SK-N-SH (cell line): ENCODE measurements at regions not wholly inside any gene's neighbourhood (a gene's known extent, or its start where the extent isn't known, plus 50 kb on each side); places are given as distances from the start of the nearest gene placed in this dataset.

ENCODE experiments used
- CTCF ChIA-PET: fragments of 300-600, 350-600 bp; formaldehyde crosslinking; extraction: SDS; loops from one replicate; lab custom pipeline; 2021; lab: Yijun Ruan, JAX
- POLR2A ChIA-PET: fragments of 350-600 bp; sonication (Branson Sonifier 250); formaldehyde crosslinking; extraction: SDS; loops from one replicate; lab custom pipeline; 2020; ENCODE audit warnings: antibody characterized with exemption, inconsistent platforms; lab: Yijun Ruan, JAX
- DNase-seq: peaks from one replicate; pipeline ENCODE4 v3.0.0; 2012
- H2AFZ ChIP-seq: fragments of 200-600 bp; sonication (generic); 2 replicates; pipeline ENCODE4 v1.8.1; 2016; ENCODE audit warnings: antibody characterized with exemption, mild to moderate bottlenecking, low read depth
- H3F3A ChIP-seq: fragments of 200-600 bp; sonication (generic); replicated peaks from 2 replicates; pipeline ENCODE3; 2016; ENCODE audit warnings: antibody characterized with exemption, mild to moderate bottlenecking; ENCODE audit not compliant: insufficient read depth
- H3K27ac ChIP-seq, 2 experiments: fragments of 200-500 bp in 1 of 2; fragments of 200-600 bp in 1 of 2; sonication (Bioruptor generic) in 1 of 2; sonication (generic), shearing (Covaris generic) in 1 of 2; 2 replicates each; pipeline versions ENCODE4 v1.5.1 to v1.6.1; 2014 to 2016; ENCODE audit warnings: low read depth in 2 of 2, inconsistent platforms in 1 of 2, low read length in 1 of 2, mild to moderate bottlenecking in 1 of 2, mixed read lengths in 1 of 2
- H3K27me3 ChIP-seq: fragments of 200-600 bp; sonication (generic), shearing (Covaris generic); 2 replicates; pipeline ENCODE4 v1.6.1; 2016; ENCODE audit warnings: mixed run types; ENCODE audit not compliant: insufficient read depth
- H3K36me3 ChIP-seq, 2 experiments: fragments of 200-500 bp in 1 of 2; fragments of 200-600 bp in 1 of 2; sonication (Bioruptor generic) in 1 of 2; sonication (generic) in 1 of 2; replicated peaks in 1 of 2; 2 replicates each; pipeline versions ENCODE3 to v1.5.1; 2014 to 2016; ENCODE audit warnings: low read length in 1 of 2, mild to moderate bottlenecking in 1 of 2; ENCODE audit not compliant: insufficient read depth in 2 of 2, control insufficient read depth in 1 of 2
- H3K4me1 ChIP-seq, 2 experiments: fragments of 200-500 bp in 1 of 2; fragments of 200-600 bp in 1 of 2; sonication (Bioruptor generic) in 1 of 2; sonication (generic), shearing (Covaris generic) in 1 of 2; 2 replicates each; pipeline versions ENCODE4 v1.5.1 to v1.6.1; 2014 to 2016; ENCODE audit warnings: low read depth in 1 of 2, low read length in 1 of 2, mixed run types in 1 of 2; ENCODE audit not compliant: insufficient read depth in 2 of 2, control insufficient read depth in 1 of 2
- H3K4me2 ChIP-seq: fragments of 200-600 bp; sonication (generic), shearing (Covaris generic); 2 replicates; pipeline ENCODE4 v1.6.1; 2017; ENCODE audit warnings: mixed run types
- H3K4me3 ChIP-seq, 2 experiments: fragments of 200-500 bp in 1 of 2; fragments of 200-600 bp in 1 of 2; sonication (Bioruptor generic) in 1 of 2; sonication (generic), shearing (Covaris generic) in 1 of 2; 2 replicates each; pipeline versions ENCODE4 v1.5.1 to v1.8.1; 2014 to 2016; ENCODE audit warnings: low read depth in 2 of 2, inconsistent platforms in 1 of 2, low read length in 1 of 2, mild to moderate bottlenecking in 1 of 2, mixed read lengths in 1 of 2, moderate library complexity in 1 of 2
- H3K79me2 ChIP-seq: fragments of 200-600 bp; sonication (generic); 2 replicates; pipeline ENCODE4 v1.8.1; 2017; ENCODE audit warnings: mild to moderate bottlenecking; ENCODE audit not compliant: insufficient read depth
- H3K9ac ChIP-seq: fragments of 200-600 bp; sonication (generic); 2 replicates; pipeline ENCODE4 v1.6.1; 2017; ENCODE audit warnings: mixed run types
- H3K9me2 ChIP-seq: fragments of 200-600 bp; sonication (generic); 2 replicates; pipeline ENCODE4 v1.6.1; 2017; ENCODE audit warnings: mixed run types
- H3K9me3 ChIP-seq: fragments of 200-600 bp; sonication (generic); 2 replicates; pipeline ENCODE4 v1.6.1; 2017; ENCODE audit warnings: mixed run types, mild to moderate bottlenecking, moderate library complexity
- H4K20me1 ChIP-seq: fragments of 200-600 bp; sonication (generic); 2 replicates; pipeline ENCODE4 v1.6.1; 2017; ENCODE audit warnings: mild to moderate bottlenecking, mixed run types; ENCODE audit not compliant: insufficient read depth
- ELF1 ChIP-seq: IDR thresholded peaks from 2 replicates; pipeline ENCODE4 v1.4.0; 2012
- EP300 ChIP-seq, 2 experiments: IDR thresholded peaks; 2 replicates each; pipeline versions ENCODE4 v1.4.0 to v1.6.1; 2012; ENCODE audit warnings: borderline replicate concordance in 1 of 2, low read depth in 1 of 2, low read length in 1 of 2
- EZH2phosphoT487 ChIP-seq: fragments of 200-600 bp; sonication (generic); IDR thresholded peaks from 2 replicates; pipeline ENCODE4 v1.6.1; 2017; ENCODE audit warnings: low read depth, mixed run types, mild to moderate bottlenecking, antibody characterized with exemption, moderate library complexity, borderline replicate concordance
- FOSL2 ChIP-seq: IDR thresholded peaks from 2 replicates; pipeline ENCODE4 v1.4.0; 2012; ENCODE audit warnings: low read depth, mild to moderate bottlenecking, moderate library complexity, borderline replicate concordance
- FOXJ3 ChIP-seq: sonication (generic); formaldehyde crosslinking; IDR thresholded peaks from 2 replicates; pipeline ENCODE4 v1.5.1; 2020; ENCODE audit warnings: mild to moderate bottlenecking, missing genetic modification reagents
- GATA2 ChIP-seq: sonication (generic); formaldehyde crosslinking; IDR thresholded peaks from 2 replicates; pipeline ENCODE4 v1.5.0; 2020; ENCODE audit warnings: mild to moderate bottlenecking, missing genetic modification reagents
- MAX ChIP-seq: IDR thresholded peaks from 2 replicates; pipeline ENCODE4 v1.4.0; 2012; ENCODE audit warnings: low read depth
- MEF2A ChIP-seq: IDR thresholded peaks from 2 replicates; pipeline ENCODE4 v1.4.0; 2012; ENCODE audit warnings: low read depth, borderline replicate concordance
- MXI1 ChIP-seq: IDR thresholded peaks from 2 replicates; pipeline ENCODE4 v1.6.1; 2012; ENCODE audit warnings: mild to moderate bottlenecking, low read depth, low read length, improper control_type of control experiment
- PBX3 ChIP-seq: IDR thresholded peaks from 2 replicates; pipeline ENCODE4; 2012
- POLR2AphosphoS5 ChIP-seq: IDR thresholded peaks from 2 replicates; pipeline ENCODE4 v1.6.1; 2012; ENCODE audit warnings: low read depth, low read length
- RAD21 ChIP-seq: IDR thresholded peaks from 2 replicates; pipeline ENCODE4 v1.6.1; 2012; ENCODE audit warnings: mild to moderate bottlenecking, low read length
- RCOR1 ChIP-seq: fragments of 150-350 bp; IDR thresholded peaks from 2 replicates; pipeline ENCODE4 v1.6.1; 2017; ENCODE audit warnings: antibody characterized with exemption, low read length
- REST ChIP-seq: IDR thresholded peaks from 2 replicates; pipeline ENCODE4 v1.6.1; 2012; ENCODE audit warnings: mild to moderate bottlenecking, low read depth, low read length, moderate library complexity
- SIN3A ChIP-seq: IDR thresholded peaks from 2 replicates; pipeline ENCODE4 v1.6.1; 2012; ENCODE audit warnings: low read depth, mild to moderate bottlenecking, low read length, moderate library complexity, borderline replicate concordance
- TCF12 ChIP-seq: IDR thresholded peaks from 2 replicates; pipeline ENCODE4 v1.4.0; 2012
- TEAD4 ChIP-seq: IDR thresholded peaks from 2 replicates; pipeline ENCODE4 v1.4.0; 2012; ENCODE audit warnings: mild to moderate bottlenecking, borderline replicate concordance; ENCODE audit not compliant: insufficient read depth
- YY1 ChIP-seq: IDR thresholded peaks from 2 replicates; pipeline ENCODE4 v1.4.0; 2012; ENCODE audit warnings: low read depth, mild to moderate bottlenecking
- WGBS: methylation state at CpG from one replicate; pipeline ENCODE4 v1.1.6; 2017; ENCODE audit warnings: low lambda C conversion rate; 5-methylcytosine and 5-hydroxymethylcytosine counted together

GRCh38 chr12:131461096-131461495, 249.8 kb upstream of the SFSWAP start:
- CTCF ChIA-PET = interaction anchor here (0.6 to 1.2 kb wide), 2 partner anchors 93 to 356 kb away, joined by 3 read pairs; no protein-coding TSS in a partner anchor
- no peak overlapping the region for H3K4me3 ChIP-seq
- DNase-seq = no peak
- H3K79me2 ChIP-seq = no peaks in the 10 kb centered on the region
- no peaks in the 10 kb centered on the region for H3K27me3 ChIP-seq
- no peaks in the 10 kb centered on the region for H3F3A ChIP-seq
- H3K4me1 ChIP-seq = no peaks in the 10 kb centered on the region; a peak in 2 of 4 replicates
- no peak overlapping the region for H3K9ac ChIP-seq
- POLR2A ChIA-PET = no interaction called here
- H3K9me3 ChIP-seq = no peaks in the 10 kb centered on the region
- no peaks in the 10 kb centered on the region for H3K36me3 ChIP-seq
- no peaks in the 10 kb centered on the region for H4K20me1 ChIP-seq
- WGBS = 20% methylated on average over 2 of the region's 2 CpGs
- no peaks in the 10 kb centered on the region for H3K9me2 ChIP-seq
- no peak overlapping the region for H2AFZ ChIP-seq
- H3K27ac ChIP-seq = no peak overlapping the region
- no peak for TF ChIP-seq FOXJ3 (CRISPR knock-in tag)
- TF ChIP-seq EZH2phosphoT487 = no peak
- TF ChIP-seq EP300 (IDR thresholded peaks at IDR 0.05; ENCODE audit: borderline replicate concordance in 1 of 2, low read depth in 1 of 2, low read length in 1 of 2) = no peak
- TF ChIP-seq PBX3 = no peak
- TF ChIP-seq GATA2 (CRISPR knock-in tag) = no peak
- no peak for TF ChIP-seq MXI1
- TF ChIP-seq YY1 = no peak
- no peak for TF ChIP-seq MEF2A
- TF ChIP-seq RAD21 = no peak
- no peak for TF ChIP-seq SIN3A
- TF ChIP-seq REST = no peak
- H3K4me2 ChIP-seq = no peak overlapping the region

GRCh38 chr12:131463174-131463573, 247.7 kb upstream of the SFSWAP start:
- TF ChIP-seq FOSL2 (no peak), RCOR1 (no peak), MAX (no peak), POLR2AphosphoS5 (no peak), TCF12 (no peak), MEF2A (no peak), SIN3A (no peak), PBX3 (no peak), REST (no peak), TEAD4 (no peak), ELF1 (no peak)
- H3F3A ChIP-seq = no peaks in the 10 kb centered on the region
- CTCF ChIA-PET = interaction anchor here (0.9 to 2.2 kb wide), 3 partner anchors 9 to 359 kb away, joined by 3 to 14 read pairs (median 5); no protein-coding TSS in a partner anchor
- no peak overlapping the region for H3K4me2 ChIP-seq
- no peaks in the 10 kb centered on the region for H3K79me2 ChIP-seq
- H3K4me3 ChIP-seq = no peak overlapping the region
- POLR2A ChIA-PET = no interaction called here
- 12% methylated on average over 4 of the region's 4 CpGs for WGBS
- H3K9me2 ChIP-seq = no peaks in the 10 kb centered on the region
- no peak overlapping the region for H3K27ac ChIP-seq
- no peak for DNase-seq
- no peaks in the 10 kb centered on the region for H3K9me3 ChIP-seq
- H4K20me1 ChIP-seq = no peaks in the 10 kb centered on the region
- no peaks in the 10 kb centered on the region for H3K36me3 ChIP-seq
- no peaks in the 10 kb centered on the region; a peak in 2 of 4 replicates for H3K4me1 ChIP-seq
- H3K9ac ChIP-seq = no peak overlapping the region
- no peak overlapping the region for H2AFZ ChIP-seq
- H3K27me3 ChIP-seq = no peaks in the 10 kb centered on the region
